Dermis blood vessel endothelial cell (primary cell): ENCODE measurements at regions not wholly inside any gene's neighbourhood (a gene's known extent, or its start where the extent isn't known, plus 50 kb on each side); places are given as distances from the start of the nearest gene placed in this dataset.
A peak's percentile ranks its signal among the peaks of the same experiment; 100 is the strongest.
"Not testable (repeated sequence)": the region's sequence is repeated elsewhere in the genome, so short reads cannot be mapped to it uniquely, and the experiment has no call there.

ENCODE experiments used
- DNase-seq: peaks from one replicate; pipeline ENCODE4 v3.0.0; 2010

DNA sequence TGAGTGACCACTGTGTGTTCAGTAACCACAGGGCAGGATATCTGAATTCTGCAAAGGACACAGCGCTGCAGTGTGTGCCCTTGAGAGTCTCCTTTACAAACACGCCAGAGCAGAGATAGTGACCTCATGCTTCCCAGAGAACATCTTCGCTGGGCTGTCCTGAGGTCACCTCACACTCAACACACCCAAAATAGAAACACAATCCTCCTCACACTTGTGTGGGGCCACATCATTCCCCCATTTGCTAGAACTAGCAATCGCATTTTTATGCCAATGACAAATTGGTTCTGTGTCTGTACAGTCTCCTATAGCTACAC lies 140.1 kb upstream of the NRIP1 start:
- no peak for DNase-seq

DNA sequence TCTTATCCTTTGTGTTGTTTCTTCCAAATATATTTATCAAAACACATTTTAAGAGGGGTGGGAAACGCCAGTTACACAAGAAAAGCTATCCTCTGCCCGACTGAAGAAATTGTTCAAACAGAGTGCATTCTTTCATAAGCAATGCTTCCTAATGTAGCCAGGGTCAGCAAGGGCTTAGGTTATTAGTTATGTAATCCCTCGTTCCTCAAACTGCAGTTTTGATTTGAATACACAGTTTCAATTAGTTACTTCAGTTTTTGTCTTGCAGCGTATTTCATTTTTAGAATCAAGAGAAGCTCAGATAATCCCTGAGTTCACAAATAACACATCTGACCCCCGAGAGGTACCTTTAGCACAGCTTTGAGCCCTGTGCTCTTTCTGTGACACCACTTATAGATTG lies 141.7 kb upstream of the NRIP1 start:
- no peak for DNase-seq

DNA sequence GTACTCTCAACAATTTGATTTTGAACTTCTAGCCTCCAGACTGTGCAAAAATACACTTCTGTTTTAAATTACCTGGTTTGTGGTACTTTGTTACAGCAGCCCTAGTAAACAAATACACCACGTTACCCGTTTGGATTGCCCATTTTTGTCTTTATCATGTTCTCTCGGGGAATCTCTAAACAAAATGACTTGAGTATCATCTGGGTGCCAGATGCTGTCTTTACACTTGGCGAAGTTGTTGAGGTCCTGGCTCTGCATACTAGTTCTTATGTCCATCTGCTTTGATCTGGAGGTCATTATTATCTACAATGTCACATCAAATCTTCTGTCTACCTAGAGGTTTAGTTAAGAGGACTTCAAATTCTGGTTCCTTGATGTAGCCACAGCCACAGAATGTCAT lies 142.4 kb upstream of the NRIP1 start:
- DNase-seq, result no peak

DNA sequence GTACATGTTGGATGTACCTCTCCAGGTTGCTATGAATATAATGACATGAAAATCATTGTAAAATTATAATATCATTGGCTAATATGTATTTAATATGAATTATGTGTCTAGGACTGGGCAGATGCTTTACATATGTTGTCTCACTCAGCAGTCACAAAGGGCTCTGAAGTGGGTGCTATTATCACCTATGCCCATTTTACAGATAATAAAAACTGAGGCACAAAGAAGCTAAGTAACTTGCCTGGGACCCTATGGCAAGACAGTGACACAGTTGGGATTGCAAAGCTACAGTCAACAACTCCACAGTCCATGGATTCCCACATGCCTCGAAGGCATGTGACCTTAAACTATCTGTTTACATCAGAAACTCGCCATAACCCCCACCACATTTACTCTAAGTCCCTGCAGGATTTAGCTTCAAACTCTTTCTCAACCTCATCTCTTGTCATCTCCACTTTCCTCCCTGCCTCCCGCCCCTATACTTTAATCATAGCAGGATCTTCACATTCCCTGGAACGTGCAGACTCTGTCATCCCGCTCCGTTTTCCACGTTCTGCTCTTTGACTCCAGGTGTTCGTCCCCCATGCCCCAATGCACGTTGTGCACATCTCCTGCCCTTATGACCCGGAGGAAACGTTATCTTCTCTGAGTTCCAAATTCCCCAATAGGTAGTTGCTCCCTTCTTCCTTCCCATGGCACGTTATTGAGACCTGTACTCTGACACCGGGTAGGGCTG lies 143.0 kb upstream of the NRIP1 start:
- DNase-seq, result no peak

DNA sequence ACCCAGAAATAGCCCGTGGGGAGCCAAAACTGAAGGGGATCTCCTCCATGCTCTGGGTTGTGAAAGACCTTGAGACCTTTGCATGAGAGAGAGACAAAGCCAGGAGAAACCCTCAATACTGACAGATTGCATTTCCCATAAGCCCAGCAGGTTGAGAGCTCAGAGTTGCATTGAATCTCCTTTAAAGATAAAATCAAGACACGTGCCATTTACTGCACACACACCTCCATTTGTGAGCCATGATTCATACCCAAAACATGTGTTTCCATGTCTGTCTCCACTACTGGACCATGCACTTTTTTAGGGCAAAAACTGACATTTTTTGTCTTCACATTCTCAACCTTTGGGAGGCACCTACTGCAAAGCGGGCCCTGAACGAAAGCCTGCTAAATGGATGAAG lies 144.0 kb upstream of the NRIP1 start:
- no peak for DNase-seq

DNA sequence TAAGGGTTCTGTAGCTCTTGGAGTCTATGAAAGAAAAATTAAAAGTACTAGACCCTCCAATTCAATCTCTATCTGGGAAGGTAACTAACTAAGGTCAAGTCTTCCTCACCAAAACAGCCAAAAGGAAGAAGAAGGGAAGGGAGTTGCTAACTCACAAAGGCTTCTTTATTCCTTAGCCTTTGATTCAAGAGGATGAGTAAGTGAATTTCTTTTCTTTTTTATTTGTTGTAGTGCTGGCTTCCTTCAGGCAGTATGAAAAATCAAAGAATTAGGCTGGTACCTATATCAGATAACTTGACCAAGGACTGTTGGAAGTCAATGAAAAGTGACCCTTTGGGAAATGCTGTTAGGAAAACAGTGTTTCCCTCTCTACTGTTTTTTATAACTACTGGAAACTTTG lies 144.4 kb upstream of the NRIP1 start:
- no peak for DNase-seq

DNA sequence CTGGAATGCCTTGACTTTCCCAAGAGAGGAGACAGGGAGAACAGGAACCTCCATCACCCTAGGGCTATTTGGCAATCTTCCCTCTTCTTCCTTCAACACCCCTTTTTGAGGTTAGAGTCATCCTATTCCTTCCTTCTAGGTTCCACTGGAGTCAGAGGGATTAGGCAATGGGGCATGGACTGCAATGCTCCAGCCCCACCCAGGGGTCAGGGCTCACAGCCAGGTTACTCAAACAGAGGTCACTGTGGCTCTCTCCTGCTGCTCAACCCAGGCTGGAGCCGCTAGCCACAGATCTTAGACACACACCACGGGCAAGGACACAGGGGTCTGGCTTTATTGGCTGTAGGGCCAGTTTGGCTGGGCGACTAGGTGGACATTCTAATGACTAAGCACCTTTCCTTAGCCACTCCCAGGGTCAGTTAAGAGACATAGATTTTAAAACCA lies 145.5 kb upstream of the NRIP1 start:
- DNase-seq, result no peak

DNA sequence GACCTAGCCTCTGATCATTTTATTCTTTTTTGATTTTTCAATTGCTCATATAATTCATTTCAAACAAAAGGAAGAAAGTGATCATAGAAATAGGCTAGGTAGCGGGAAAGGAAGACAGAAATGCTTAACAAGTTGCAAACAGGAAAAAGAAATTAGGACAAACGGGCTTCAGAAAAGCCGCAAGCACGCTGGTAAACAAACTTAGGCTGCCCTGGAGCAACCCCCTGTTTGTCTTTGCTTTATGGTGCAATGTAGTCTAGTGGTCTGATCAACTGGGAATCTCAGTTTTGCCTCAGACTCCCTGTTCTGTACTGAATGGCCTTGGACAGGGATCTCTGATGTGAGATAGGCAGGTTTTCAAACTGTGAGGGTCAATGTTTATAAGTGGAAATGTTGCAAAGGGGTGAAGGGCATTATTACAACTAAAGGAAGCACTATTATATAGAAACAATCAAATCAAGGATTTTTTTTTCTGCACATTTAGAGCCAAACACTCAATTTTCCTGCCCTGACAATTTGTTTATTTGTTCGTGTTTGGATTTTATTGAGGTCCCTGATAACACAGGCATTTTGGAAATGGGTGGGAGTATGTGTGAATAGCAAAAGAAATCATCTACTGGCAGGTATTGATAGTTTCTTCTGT lies 146.8 kb upstream of the NRIP1 start:
- DNase-seq, result no peak

DNA sequence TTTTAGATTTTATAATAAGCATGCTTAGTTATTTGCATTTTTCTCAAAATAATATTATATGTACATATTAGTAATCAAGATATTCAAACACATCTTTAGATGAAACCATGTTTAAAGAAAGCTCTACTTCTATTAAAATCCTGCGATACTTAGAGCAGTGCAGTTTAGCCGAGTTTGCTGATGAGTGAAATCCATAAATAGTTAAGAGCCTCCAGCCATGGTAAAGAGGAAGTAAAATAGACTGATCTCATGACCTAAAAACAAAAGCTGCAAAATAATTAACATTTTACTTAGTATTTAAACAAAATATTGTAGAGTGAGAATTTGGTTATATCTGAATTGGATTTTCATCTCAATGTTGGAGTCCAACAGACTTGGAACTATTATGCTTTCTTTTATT lies 147.4 kb upstream of the NRIP1 start:
- no peak for DNase-seq

DNA sequence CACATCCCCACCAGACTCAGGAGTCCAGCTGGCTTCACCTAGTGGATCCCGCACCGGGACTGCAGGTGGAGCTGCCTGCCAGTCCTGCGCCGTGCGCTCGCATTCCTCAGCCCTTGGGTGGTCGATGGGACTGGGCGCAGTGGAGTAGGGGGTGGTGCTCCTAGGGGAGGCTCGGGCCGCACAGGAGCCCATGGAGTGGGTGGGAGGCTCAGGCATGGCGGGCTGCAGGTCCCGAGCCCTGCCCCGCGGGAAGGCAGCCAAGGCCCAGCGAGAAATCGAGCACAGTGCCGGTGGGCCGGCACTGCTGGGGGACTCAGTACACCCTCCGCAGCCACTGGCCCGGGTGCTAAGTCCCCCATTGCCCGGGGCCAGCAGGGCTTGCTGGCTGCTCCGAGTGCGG lies 153.7 kb upstream of the NRIP1 start:
- DNase-seq, result not testable (repeated sequence)

DNA sequence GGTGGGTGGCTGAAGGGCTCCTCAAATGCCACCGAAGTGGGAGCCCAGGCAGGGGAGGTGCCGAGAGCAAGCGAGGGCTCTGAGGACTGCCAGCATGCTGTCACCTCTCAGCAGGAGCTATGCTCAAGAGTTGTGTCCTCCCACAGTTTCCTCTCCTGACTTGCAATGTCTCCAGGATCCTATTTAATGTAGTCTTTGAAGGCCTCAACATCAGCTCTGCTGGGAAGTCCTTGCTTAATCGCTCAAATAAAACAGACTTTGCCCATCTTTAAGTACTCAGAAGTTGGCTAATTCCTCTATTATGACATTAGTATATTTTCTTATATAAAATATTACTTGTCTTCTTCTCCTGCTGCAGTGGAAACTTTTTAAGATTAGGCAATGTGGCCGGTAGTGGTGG lies 154.2 kb upstream of the NRIP1 start:
- no peak for DNase-seq

DNA sequence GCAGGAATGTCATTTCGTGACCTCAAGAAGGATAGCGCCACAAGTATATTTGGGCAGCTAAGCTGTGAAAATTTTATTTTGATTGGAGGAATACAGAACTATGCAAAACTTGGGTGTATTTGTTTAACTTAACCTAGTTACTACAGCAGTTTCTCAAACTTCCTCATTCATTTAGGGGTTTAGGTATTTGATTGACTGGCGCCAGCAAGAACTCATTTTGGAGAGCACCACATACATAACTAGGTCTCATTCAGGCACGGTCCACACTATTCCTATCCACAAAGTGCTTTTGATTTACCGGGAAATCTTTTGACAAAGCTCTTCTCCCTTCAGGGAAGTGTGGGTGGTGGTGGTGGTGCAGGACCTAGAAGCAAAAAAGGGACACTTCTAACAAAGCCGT lies 155.1 kb upstream of the NRIP1 start:
- DNase-seq, result no peak

DNA sequence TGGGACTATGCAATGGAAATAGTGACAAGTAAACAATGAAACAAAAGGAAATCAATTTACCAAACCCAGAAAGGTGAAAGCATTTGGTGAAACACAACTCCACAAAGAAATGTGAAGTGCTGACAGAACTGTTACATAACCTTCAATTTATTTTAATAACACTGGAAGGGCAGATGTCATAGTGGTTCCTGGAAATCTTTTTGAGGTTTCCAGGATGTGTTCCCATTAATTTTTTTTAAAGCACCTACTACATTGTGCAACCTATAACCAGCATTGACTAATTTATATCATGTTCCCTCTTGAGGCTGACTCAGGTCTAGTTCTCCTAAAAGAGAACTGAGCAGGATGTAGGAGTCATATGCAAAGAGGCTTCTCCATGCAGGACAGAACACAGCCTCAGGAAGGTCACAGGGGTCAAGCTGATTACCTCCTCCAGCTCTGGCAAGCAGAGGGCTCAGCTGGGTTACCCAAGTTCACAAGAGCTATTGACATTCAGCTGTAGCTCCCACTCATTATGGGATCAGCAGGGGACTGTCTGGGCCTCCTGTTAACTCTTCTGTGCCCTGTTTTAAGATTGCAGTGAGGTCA lies 157.1 kb upstream of the NRIP1 start:
- peak; percentile 5 for DNase-seq

DNA sequence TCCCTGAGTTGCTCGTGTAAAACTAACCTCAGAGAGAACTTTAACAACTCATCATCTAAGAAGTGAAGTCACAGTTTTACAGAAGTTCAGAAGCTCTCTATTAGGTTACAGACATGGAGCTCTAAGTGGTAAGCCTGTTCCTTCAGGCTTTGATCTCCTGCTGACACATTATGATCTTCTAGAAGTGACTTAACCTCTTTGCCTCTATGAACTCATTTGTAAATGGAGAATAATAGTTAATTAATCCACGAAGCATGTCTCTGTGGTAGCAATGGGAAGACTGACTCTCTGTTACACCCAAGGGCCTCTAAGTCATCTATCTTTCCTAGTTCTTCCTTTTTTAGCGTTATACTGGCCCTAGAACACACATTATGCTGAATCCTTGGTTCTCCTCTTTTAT lies 157.9 kb upstream of the NRIP1 start:
- no peak for DNase-seq

DNA sequence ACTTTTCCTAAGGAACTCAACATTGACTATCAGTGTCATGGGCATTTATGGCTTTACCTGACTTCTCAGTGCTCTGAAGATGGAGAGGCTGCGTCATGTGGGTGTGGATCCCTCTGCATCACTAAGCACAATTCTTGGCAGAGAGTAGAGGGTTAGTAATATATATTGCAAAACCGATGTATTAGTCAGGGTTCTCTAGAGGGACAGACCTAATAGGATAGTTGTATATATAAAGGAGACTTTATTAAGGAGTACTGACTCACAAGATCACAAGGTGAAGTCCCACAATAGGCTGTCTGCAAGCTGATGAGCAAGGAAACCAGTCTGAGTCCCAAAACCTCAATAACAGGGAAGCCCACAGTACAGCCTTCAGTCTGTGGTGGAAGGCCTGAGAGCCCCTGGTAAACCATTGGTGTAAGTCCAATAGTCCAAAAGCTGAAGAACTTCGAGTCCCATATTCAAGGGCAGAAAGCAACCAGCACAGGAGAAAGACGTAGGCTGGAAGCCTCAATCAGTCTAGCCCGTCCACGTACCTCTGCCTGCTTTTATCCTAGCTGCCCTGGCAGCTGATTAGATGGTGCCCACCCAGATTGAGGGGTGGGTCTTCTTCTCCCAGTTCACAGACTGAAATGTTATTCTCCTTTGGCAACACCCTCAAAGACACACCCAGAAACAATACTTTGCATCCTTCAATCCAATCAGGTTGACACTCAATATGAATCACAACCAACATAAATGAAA lies 159.7 kb upstream of the NRIP1 start:
- no peak for DNase-seq

DNA sequence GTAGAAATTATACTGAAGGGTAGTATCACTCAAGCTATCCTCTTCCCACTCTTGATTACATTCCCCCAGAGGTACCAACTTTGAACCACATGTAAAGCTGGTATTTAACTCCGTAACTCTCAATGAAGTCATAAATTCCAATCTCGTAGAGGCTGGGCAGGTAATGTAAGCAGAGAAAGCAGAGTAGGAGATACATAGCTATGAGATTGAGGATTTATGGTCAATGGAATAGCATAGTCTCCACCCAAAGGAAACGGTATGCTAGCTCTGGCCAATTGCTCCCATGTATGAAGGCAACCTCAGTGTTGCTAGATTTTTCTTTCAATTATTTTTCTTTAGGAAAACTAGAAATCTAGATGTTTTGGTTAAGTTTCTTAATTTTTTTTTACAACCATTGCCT lies 163.1 kb upstream of the NRIP1 start:
- DNase-seq, result no peak

DNA sequence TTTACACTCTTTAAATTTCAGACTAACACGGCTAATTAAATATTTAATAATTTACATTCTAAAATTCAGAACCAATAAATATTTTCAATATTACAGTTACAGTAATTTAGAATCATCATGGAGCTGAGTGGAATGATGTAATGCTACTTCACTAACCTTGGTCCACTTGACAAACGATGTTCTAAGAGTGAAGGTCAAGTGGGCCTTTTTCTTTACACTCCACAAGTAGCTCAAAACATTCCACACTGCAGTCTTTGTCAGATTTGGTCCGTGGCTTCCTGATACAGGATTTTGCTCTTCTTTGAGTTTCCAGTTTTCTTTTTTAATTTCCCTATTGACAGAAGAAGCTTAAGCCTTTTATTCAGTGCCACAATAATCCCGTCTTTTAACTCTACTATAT lies 164.6 kb upstream of the NRIP1 start:
- DNase-seq, result no peak

DNA sequence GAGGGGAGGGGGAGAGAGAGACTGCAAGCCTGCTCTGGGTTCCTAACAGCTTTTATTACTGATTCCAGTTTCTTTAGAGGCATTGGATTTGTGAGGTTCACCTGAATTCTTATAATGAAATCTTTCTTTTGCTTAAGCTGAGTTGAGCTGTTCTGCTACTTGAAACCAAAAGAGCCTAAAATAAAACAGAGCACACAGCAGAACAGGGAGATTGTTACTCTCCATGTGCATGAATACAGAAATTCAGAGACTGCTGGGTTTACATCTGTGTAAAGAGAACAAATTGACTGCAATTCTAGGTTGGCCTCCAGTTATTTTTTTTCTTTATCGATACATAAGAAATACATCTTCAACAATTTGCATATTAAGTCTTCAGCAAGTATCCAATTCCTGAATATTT lies 168.8 kb upstream of the NRIP1 start:
- DNase-seq, result no peak

DNA sequence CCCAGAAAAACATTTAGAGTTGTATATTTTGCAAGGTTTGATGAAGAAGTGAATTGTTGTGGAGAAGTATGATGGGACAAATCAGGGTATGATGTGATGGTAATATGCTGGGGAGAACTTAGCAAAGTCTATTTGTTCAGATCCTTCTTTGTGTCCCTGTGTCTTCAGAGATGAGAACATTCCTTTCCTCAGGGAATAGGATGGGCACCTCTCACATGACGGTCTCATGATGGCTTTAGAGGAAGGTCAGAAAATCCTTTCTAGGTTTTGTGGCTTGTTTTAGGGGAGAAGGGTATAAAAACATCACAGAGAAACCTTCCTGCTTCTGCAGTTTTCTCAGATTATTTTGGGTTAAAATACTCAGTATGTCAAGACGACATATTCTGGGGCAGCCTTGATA lies 171.3 kb upstream of the NRIP1 start:
- no peak for DNase-seq

DNA sequence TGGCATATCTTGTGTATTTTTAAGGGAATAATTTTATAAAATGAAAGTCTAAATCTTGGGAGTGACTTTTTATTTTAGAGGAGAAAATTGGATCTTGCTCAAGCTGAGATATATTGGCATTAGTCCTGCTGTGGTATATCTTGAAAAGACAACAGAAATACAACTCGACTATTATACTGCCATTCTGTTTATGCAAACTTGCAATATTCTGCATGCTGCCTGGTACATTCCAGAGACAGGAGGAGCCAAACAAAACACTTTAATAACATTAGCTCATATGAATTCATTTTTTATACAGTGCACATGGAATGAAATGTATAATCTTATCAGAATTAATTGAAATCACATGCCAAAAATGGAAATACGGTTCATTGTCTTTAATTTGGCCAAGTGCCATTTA lies 176.0 kb upstream of the NRIP1 start:
- no peak for DNase-seq

DNA sequence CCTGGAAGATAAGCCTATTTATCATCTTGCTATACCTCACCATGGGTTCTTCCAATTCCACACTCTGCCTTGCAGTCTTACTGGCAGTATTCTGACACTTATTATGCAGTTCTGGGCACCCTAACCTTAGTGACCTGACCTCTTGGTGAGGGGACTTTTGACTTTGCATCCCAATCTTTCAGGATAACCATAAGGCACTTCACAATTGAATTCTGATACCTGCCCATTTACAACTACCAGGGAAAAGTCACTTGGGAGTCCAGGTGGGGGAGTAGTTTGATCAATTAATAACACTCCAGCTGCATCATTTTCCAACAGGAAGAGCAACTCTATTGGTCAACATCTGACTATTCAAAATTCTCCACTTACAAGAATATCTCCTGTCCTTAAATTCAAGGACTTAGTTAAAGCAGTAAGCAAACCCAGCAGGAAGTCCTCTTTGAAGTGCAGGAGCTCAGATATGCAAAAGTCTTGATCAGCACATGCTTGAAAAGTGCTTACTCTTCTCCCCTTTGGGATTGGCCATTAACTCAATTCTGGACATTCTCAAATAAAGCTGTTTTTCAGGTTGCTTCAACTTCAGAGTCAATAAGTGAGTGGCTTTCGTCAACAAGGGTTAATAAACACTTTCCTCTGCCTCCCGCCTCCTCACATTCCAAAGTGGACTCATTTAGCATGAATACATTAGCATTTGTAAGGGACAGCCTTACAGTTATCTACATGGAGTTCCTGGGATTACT lies 177.4 kb upstream of the NRIP1 start:
- DNase-seq, result peak; percentile 1

DNA sequence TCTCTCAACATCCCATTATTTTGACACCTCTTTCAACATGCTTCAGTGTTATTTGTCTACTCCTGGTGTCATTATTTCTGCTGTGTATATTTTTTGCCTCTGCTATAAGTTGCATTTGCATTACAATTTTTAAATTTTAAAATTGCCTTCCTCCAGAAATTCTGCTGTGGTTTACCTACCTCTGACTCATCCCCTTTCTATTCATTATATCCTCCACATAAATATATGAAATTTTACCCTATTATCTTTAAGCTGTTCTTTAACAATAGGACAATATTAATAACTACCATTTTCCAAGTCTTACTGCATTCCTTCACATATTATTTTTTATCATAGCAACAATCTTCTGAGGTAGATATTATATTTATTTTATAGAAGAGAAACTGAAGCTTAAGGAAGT lies 178.1 kb upstream of the NRIP1 start:
- DNase-seq, result no peak

DNA sequence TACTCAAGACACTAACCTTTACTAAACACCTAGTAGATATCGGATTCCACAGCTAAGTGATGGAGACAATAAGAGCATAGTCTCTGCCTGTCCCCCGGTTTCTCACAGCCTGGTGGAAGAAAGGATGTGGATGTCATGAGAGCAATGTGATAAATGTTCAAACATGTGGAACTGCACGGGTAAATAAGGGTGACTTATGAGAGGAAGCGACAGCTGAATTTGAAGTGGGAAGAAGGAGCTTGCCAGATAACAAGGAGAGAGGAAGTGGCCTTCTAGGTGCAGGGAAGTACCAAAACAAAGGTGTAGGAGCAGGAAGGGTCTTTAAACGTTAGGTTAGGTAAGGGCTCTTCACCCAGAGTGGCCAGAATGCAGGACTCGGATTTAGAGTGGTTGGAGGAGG lies 178.6 kb upstream of the NRIP1 start:
- no peak for DNase-seq
